Upper lobe of left lung (tissue), 4 donors: ENCODE measurements at regions not wholly inside any gene's neighbourhood (a gene's known extent, or its start where the extent isn't known, plus 50 kb on each side); places are given as distances from the start of the nearest gene placed in this dataset.

Experiments
- CTCF ChIP-seq, 6 experiments: fragments of 450-650 bp in 4 of 6; fragments of 200-600 bp in 2 of 6; sonication (generic) in 2 of 6; IDR thresholded peaks; one replicate each; pipeline ENCODE4 v1.5.1; 2016 to 2019; ENCODE audit warnings: antibody characterized with exemption in 6 of 6
- EP300 ChIP-seq, 4 donors: sonication (generic); formaldehyde crosslinking; IDR thresholded peaks; one replicate each; pipeline ENCODE4 v1.5.1; 2017; ENCODE audit warnings: antibody characterized with exemption in 4 of 4, control low read depth in 2 of 4
- POLR2A ChIP-seq, 4 donors: fragments of 450-650 bp; IDR thresholded peaks; one replicate each; pipeline ENCODE4 v1.5.1; 2016 to 2017; ENCODE audit warnings: antibody characterized with exemption in 4 of 4, mild to moderate bottlenecking in 2 of 4
- POLR2AphosphoS5 ChIP-seq, 2 donors: sonication (generic); formaldehyde crosslinking; IDR thresholded peaks; one replicate each; pipeline ENCODE4 v1.5.1; 2017; ENCODE audit warnings: antibody characterized with exemption in 2 of 2

GRCh38 chr4:138401334-138401733 lies 159.2 kb upstream of the SLC7A11 start:
- no peak for TF ChIP-seq POLR2AphosphoS5 (IDR thresholded peaks at IDR 0.05)
- TF ChIP-seq CTCF (IDR thresholded peaks at IDR 0.05) = no peak
- TF ChIP-seq POLR2A (IDR thresholded peaks at IDR 0.05) = no peak
- no peak for TF ChIP-seq EP300 (IDR thresholded peaks at IDR 0.05)
